NCI-H128 (cell line): ENCODE measurements at regions not wholly inside any gene's neighbourhood (a gene's known extent, or its start where the extent isn't known, plus 50 kb on each side); places are given as distances from the start of the nearest gene placed in this dataset.
"Not testable (repeated sequence)": the region's sequence is repeated elsewhere in the genome, so short reads cannot be mapped to it uniquely, and the experiment has no call there.

Experiments
- DNase-seq: peaks from one replicate; lab custom pipeline; 2025; ENCODE audit not compliant: unreplicated experiment; lab: John Stamatoyannopoulos, UW

DNA sequence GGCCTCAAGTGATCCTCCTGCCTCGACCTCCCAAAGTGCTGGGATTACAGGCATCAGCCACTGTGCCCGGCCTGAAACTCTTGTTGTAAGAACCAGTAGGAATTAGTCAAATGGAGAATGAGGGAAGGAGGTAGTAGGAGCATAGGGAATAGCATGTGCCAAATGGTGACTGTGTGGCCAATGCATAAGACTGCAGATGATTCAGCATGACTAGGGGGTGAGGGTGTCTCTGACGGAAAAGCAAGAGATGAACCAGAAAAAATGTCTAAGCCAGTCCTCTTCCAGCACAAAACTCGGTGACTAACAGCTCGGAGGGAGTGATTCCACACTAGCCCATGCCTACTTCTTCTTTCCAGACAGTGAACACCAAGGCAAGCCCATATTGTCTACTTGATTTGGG, 58.2 kb upstream of the DUSP21 start:
- no peak for DNase-seq

GRCh38 chrX:44784241-44784640, 59.6 kb upstream of the DUSP21 start:
- DNase-seq: no peak

DNA sequence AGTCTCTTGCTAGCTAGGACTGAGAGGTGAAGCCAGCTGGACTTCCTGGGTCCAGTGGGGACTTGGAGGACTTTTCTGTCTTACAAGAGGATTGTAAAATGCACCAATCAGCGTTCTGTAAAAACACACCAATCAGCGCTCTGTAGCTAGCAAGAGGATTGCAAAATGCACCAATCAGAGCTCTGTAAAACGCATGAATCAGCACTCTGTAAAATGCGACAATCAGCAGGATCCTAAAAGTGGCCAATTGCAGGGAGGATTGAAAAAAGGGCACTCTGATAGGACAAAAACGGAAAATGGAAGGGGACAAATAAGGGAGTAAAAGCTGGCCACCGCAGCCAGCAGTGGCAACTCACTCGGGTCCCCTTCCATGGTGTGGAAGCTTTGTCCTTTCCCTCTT, 65.6 kb upstream of the DUSP21 start:
- no peak for DNase-seq

GRCh38 chrX:44775726-44776125, 68.1 kb upstream of the DUSP21 start:
- no peak for DNase-seq

DNA sequence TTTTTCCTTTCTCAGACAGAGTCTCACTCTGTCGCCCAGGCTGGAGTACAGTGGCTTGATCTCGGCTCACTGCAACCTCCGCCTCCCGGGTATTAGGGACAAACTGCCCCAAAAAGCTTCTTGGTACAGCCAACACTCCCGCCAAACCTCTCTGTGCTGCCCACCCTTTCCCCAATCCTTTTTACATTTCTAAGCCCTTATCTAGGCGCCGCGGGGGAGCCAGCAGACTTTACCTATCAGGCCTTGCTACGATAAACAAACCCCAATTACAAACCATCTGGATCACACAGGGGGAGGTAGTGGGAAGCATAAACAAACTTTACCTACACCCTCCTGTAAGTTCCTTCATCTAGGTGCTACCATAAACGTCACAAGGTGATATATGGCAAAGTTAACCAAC, 69.8 kb upstream of the DUSP21 start:
- not testable (repeated sequence) for DNase-seq

- DNase-seq: no peak
These were observed 73.7 kb upstream of the DUSP21 start for GRCh38 chrX:44770121-44770520.

DNA sequence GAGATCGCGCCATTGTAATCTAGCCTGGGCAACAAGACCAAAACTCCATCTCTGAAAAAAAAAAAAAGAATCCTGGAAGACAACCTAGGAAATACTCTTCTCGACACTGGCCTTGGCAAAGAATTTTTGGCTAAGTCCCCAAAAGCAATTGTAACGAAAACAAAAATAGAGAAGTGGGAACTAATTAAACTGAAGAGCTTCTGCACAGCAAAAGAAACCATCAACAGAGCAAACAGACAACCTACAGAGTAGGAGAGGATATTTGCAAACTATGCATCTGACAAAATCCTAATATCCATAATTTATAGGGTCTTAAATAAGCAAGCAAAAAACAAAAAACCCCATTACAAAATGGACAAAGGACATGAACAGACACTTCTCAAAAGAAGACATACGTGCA, 76.5 kb upstream of the DUSP21 start:
- no peak for DNase-seq

- DNase-seq: no peak
These were observed 78.3 kb upstream of the DUSP21 start for GRCh38 chrX:44765556-44765955.

- DNase-seq: no peak
These were observed 95.9 kb upstream of the DUSP21 start for GRCh38 chrX:44747969-44748368.

DNA sequence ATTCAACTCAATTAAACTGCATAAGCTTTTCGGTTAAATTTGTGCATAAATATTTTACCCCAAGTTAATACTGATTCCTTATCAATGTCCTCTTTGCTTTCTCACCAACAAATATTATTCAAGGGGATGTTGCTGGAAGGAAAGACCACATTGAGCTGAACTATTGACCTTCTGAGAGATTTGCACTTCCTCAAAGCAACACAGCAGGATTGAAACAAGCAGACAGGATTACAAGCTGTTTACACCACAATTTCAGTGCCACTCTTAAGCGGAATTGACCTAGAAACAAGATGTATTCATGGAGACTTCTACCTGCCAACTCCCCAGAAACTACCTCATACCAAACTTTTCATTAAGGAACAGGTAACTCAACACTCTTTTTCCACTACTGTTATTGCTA, 96.5 kb upstream of the DUSP21 start:
- no peak for DNase-seq

GRCh38 chrX:44744799-44745198, 99.0 kb upstream of the DUSP21 start:
- DNase-seq: no peak

DNA sequence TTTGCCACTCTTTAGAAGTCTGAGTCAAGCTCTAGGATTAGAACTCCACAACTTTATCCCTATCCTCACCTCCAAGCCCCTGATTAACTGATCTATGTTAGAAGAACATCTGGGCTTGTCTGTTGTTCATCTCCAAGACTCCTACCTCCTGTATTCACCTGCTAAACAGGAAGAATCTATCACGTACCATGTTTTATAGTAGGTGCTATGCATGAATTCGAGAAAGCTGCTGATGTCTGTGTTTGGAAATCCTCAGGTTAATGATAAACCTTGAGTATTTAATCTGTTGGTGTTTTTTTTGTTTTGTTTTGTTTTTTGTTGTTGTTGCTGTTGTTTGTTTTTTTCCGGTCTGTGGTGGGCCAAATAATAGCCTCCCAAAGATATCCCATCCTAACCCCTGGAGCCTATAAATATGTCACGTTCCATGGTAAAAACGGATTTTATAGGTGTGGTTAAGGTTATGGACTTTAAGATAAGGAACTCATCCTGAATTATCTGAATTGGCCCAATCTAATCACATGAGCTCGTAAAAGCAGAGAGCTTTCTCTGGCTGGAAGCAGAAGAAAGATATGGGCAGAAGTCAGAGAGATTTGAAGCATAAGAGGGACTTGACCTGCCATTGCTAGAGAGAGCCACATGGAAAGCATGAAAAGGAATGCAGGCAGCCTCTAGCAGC, 101.2 kb upstream of the DUSP21 start:
- no peak for DNase-seq

GRCh38 chrX:44741859-44742258, 102.0 kb upstream of the DUSP21 start:
- DNase-seq: not testable (repeated sequence)

DNA sequence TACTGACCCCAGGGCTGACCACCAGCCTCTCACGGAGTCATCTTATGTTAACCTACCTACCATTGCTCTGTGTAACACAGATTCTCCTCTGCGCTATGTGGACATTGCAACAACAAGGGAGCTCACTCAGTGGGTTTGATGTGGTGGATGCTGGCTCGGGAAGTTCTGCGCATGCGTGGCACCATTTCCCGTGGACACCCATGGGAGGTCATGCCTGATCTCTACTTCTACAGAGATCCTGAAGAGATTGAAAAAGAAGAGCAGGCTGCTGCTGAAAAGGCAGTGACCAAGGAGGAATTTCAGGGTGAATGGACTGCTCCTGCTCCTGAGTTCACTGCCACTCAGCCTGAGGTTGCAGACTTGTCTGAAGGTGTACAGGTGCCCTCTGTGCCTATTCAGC, 102.4 kb upstream of the DUSP21 start:
- not testable (repeated sequence) for DNase-seq

GRCh38 chrX:44735498-44735897, 108.3 kb upstream of the DUSP21 start:
- no peak for DNase-seq

DNA sequence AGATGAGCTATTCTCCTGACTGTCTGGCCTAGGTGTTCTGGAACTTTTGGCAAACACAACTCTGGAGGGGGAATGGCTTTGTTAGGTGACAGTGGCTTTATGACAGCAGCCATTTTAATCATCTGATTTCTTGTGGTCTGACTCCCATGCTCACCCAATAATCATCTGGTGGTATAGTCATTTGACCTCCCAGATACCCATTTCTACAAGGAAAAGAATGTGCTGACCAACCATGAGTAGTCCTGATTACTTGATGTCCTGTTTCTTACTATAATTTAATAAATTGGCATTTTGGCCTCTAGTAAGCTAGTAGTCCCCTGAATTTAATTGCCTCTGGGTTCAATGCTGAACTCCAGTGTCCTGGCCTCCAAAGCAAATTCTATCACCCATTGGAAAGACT, 109.9 kb upstream of the DUSP21 start:
- no peak for DNase-seq

DNA sequence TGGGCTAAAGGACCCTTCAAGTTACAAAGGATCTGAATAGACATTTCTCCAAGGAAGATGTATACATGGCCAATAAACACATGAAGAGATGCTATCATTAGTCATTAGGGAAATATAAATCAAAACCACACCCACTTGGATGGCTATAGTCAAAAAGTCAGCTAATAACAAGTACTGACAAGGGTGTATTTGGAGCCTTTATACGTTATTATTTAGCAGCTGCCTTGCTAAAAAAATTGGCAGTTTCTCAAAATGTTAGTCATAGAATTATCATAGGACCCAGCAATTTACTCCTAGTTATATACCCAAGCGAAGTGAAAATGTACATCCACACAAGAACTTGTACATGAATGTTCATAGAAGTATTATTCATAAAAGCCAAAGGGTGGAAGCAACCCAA, 112.7 kb upstream of the DUSP21 start:
- DNase-seq: no peak

DNA sequence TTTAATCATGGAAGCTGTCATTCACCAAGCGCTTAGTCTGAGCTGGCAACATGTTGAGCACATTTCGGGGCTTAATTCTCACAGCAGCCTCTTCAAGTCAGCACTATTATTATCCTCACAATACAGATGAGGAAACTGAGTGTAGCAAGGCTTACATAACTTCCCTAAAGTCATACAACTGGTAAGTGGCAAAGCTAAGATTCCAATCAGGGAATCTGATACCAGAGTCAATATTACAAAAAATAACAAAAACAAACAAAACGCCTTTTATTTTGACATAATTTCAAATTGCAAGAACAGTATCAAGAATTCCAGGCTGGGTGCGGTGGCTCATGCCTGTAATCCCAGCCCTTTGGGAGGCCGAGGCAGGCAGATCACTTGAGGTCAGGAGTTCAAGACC, 120.4 kb upstream of the DUSP21 start:
- no peak for DNase-seq

DNA sequence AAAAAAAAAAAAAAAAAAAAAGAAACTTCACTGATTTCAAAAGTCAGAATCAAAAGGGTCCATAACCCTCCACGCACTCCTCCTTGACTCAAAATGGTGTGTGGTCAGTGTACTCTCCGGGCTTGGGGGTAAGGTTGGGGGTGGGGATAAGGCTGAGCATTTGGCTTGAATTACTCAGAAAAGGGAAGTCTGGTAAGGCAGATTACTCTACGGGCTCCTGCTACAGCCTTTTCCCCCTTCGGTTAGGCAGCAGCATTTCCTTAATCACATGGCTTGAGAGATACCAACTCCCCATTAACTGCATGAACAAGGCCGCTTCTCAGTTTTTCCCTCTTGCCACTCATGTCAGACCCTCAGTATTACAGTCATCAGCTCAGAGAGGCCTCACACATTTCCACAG, 135.4 kb upstream of the DUSP21 start:
- DNase-seq: no peak

- DNase-seq: no peak
These were observed 137.8 kb upstream of the DUSP21 start for GRCh38 chrX:44705817-44706551.

GRCh38 chrX:44698357-44698756, 145.5 kb upstream of the DUSP21 start:
- no peak for DNase-seq

DNA sequence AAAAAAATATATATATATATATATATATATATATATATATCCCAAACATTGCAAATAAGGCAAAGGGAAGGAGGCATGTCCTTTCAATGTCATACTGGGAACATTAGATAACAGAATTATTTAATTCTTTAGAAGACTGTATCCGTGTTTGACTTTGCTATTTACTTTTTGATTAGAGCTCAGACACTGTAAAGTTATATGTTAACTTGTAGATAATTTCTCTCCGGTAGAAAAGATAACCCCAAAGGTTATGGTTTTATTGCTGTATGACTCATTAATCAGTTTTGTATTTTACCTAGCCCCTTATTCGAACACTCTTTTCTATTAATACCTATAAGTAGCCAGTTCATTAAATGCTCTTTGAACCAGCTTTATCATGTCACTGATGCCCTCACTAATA, 150.6 kb upstream of the DUSP21 start:
- no peak for DNase-seq

DNA sequence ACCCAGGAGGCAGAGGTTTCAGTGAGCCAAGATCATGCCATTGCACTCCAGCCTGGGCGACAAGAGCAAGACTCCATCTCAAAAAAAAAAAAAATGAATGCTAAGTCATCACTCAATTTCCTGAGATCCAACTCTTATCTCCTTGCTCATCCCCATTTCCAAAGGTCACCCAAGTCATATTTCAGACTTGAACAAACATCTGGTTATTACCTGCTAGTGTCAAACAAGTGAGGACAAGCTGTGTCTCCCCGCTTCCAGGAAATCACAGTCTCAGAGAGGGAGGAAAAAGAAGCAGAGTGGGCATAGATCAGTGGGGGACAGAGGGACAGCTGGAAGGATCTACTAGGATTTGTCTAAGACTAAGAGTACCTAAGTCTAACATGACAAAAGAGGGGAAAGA, 147.5 kb upstream of the FUNDC1 start:
- no peak for DNase-seq
